Liver (tissue), 7 donors: ENCODE measurements at regions not wholly inside any gene's neighbourhood (a gene's known extent, or its start where the extent isn't known, plus 50 kb on each side); places are given as distances from the start of the nearest gene placed in this dataset.
"Not testable (repeated sequence)": the region's sequence is repeated elsewhere in the genome, so short reads cannot be mapped to it uniquely, and the experiment has no call there.

Experiments
- DNase-seq: peaks from one replicate; pipeline ENCODE4 v3.0.0-alpha.2; 2017; ENCODE audit warnings: low spot score
- H3K27ac ChIP-seq, 2 donors: one replicate each; pipeline ENCODE4 v1.7.0; 2013; ENCODE audit warnings: inconsistent platforms in 2 of 2, low read length in 2 of 2, control low read depth in 1 of 2, low read depth in 1 of 2, mild to moderate bottlenecking in 1 of 2
- H3K27me3 ChIP-seq, 4 donors: one replicate each; pipeline versions ENCODE4 v1.6.1 to v1.7.0; 2013; ENCODE audit warnings: low read length in 3 of 4, inconsistent platforms in 1 of 4, mild to moderate bottlenecking in 1 of 4, moderate library complexity in 1 of 4; ENCODE audit not compliant: control insufficient read depth in 4 of 4, insufficient read depth in 4 of 4
- H3K36me3 ChIP-seq, 4 donors: one replicate each; pipeline versions ENCODE4 v1.6.1 to v1.7.0; 2013; ENCODE audit warnings: low read length in 3 of 4, mild to moderate bottlenecking in 3 of 4, low read depth in 1 of 4, moderate library complexity in 1 of 4; ENCODE audit not compliant: control insufficient read depth in 4 of 4, insufficient read depth in 3 of 4
- H3K4me1 ChIP-seq, 4 donors: one replicate each; pipeline versions ENCODE4 v1.6.1 to v1.7.0; 2013; ENCODE audit warnings: low read length in 3 of 4, mild to moderate bottlenecking in 3 of 4, moderate library complexity in 1 of 4; ENCODE audit not compliant: control insufficient read depth in 4 of 4, insufficient read depth in 4 of 4
- H3K4me3 ChIP-seq, 3 donors: one replicate each; pipeline versions ENCODE4 v1.6.1 to v1.7.0; 2013; ENCODE audit warnings: low read length in 3 of 3, control low read depth in 1 of 3, low read depth in 1 of 3, mild to moderate bottlenecking in 1 of 3
- H3K9ac ChIP-seq, 2 donors: one replicate each; pipeline ENCODE4 v1.7.0; 2013; ENCODE audit warnings: low read length in 2 of 2, mild to moderate bottlenecking in 2 of 2, moderate library complexity in 2 of 2, control low read depth in 1 of 2, low read depth in 1 of 2
- H3K9me3 ChIP-seq, 4 donors: one replicate each; pipeline versions ENCODE4 v1.6.1 to v1.7.0; 2013; ENCODE audit warnings: low read length in 3 of 4; ENCODE audit not compliant: control insufficient read depth in 4 of 4
- FOXA1 ChIP-seq: IDR thresholded peaks from 2 replicates; pipeline ENCODE4 v1.6.1; 2016; ENCODE audit warnings: antibody characterized with exemption
- FOXA2 ChIP-seq: IDR thresholded peaks from 2 replicates; pipeline ENCODE4 v1.6.1; 2016; ENCODE audit warnings: antibody characterized with exemption
- GABPA ChIP-seq, 2 donors: IDR thresholded peaks in 1 of 2; conservative IDR thresholded peaks in 1 of 2; 2 replicates each; pipeline ENCODE4 v1.6.1; 2016; ENCODE audit warnings: antibody characterized with exemption in 2 of 2, mild to moderate bottlenecking in 1 of 2, moderate library complexity in 1 of 2
- HNF4A ChIP-seq, 2 donors: conservative IDR thresholded peaks; 2 replicates each; pipeline ENCODE4 v1.6.1; 2016; ENCODE audit warnings: antibody characterized with exemption in 2 of 2, mild to moderate bottlenecking in 2 of 2
- SP1 ChIP-seq: IDR thresholded peaks from 2 replicates; pipeline ENCODE4 v1.6.1; 2018; ENCODE audit warnings: antibody characterized with exemption, mild to moderate bottlenecking
- WGBS: extraction: QIAGEN DNeasy Blood & Tissue Kit; methylation state at CpG from one replicate; pipeline ENCODE4 v1.1.7; 2013; 5-methylcytosine and 5-hydroxymethylcytosine counted together
- TF ChIP-seq, protein P1 (sequence below): IDR thresholded peaks from 2 replicates; pipeline ENCODE4 v1.6.1; 2016; ENCODE audit warnings: antibody characterized with exemption
- TF ChIP-seq, protein P2 (sequence below): IDR thresholded peaks from 2 replicates; pipeline ENCODE4 v1.6.1; 2016; ENCODE audit warnings: antibody characterized with exemption
- TF ChIP-seq, protein P3 (sequence below): IDR thresholded peaks from 2 replicates; pipeline ENCODE4 v1.6.1; 2016; ENCODE audit warnings: antibody characterized with exemption, mild to moderate bottlenecking
- donor health status: healthy.
- donor health status: healthy.
- donor health status: healthy.
- donor health status: healthy.

DNA sequence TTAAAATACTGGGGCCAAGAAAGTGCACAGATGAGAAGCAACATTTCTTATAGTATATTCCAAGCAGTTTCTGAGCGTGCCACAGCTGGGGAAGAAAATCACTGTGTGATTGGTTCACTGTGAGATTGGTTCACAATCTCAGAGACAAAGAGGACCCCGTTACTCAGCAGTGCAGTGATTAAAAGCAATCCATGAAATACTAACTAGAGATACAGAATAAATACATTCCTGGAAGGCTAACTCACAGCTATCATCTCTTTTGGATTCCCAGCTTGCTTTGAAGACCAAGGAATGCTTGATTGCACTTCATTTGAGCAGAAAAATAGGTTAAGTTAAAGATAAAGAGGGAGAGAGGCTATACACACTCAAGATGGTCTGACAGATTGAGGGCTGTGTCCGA lies 132.1 kb upstream of the RAPGEF2 start:
- Histone ChIP-seq H3K36me3 (no peaks in the 10 kb centered on the region), H3K4me1 (no peaks in the 10 kb centered on the region), H3K27ac (no peak overlapping the region), H3K4me3 (no peak overlapping the region), H3K27me3 (no peaks in the 10 kb centered on the region), H3K9me3 (no peaks in the 10 kb centered on the region), H3K9ac (no peak overlapping the region)
- no peak for TF ChIP-seq FOXA1
- WGBS, result 86% methylated on average over 3 of the region's 3 CpGs
- no peak for DNase-seq

DNA sequence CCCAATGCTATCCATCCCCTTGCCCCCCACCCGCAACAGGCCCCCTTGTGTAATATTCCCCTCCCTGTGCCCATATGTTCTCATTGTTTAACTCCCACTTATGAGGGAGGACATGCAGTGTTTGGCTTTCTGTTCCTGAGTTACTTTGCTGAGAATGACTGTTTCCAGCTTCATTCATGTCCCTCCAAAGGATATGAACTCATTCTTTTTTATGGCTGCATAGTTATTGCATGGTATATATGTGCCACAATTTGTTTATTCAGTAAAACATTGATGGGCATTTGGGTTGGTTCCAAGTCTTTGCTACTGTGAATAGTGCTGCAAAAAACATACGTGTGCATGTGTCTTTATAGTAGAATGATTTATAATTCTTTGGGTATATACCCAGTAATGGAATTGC lies 128.4 kb upstream of the RAPGEF2 start:
- H3K9me3 ChIP-seq, H3K4me1 ChIP-seq, H3K36me3 ChIP-seq, H3K4me3 ChIP-seq, H3K27me3 ChIP-seq, H3K9ac ChIP-seq, DNase-seq, H3K27ac ChIP-seq: not testable (repeated sequence)
- WGBS, result 90% methylated on average over 2 of the region's 2 CpGs

DNA sequence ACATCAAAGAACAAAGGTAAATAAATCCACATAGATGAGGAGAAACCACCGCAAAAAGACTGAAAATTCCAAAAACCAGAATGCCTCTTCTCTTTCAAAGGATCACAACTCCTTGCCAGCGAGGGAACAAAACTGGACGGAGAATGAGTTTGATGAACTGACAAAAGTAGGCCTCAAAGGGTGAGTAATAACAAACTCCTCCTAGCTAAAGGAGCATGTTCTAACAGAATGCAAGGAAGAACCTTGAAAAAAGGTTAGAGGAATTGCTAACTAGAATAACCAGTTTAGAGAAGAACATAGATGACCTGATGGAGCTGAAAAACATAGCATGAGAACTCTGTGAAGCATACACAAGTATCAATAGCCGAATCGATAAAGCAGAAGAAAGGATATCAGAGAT lies 122.2 kb upstream of the RAPGEF2 start:
- DNase-seq, H3K4me1 ChIP-seq, H3K27me3 ChIP-seq, H3K4me3 ChIP-seq, H3K27ac ChIP-seq, H3K9ac ChIP-seq, H3K36me3 ChIP-seq, H3K9me3 ChIP-seq: not testable (repeated sequence)
- WGBS, result 98% methylated on average over 5 of the region's 5 CpGs

DNA sequence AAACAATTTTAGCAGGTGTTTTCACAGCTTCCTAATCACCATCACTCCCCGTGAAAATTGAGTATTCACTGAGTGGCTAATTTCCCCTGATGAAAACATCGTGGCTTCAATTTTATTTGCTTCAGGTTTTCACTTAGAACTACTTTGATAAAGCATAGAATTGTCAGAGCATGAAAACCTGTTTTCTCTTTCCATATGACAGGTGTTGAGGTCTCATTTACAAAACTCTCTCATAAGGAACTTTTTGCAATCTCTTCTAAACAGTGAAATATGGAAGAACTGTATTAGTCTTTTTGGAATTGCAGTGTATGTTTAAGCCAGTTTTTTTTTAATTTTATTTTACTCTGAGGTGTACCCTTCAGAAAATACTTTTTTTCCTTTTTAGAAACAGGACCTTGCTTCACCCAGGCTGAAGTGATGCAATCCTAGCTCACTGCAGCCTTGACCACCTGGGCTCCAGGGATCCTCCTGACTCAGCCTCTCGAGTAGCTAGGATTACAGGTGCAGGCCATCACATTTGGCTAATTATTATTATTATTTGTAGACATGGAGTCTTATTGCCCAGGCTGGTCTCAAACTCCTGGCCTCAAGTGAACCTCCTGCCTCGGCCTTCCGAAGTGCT lies 111.2 kb upstream of the RAPGEF2 start:
- TF ChIP-seq, protein P1, sequence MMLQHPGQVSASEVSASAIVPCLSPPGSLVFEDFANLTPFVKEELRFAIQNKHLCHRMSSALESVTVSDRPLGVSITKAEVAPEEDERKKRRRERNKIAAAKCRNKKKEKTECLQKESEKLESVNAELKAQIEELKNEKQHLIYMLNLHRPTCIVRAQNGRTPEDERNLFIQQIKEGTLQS, result no peak
- TF ChIP-seq, protein P2, sequence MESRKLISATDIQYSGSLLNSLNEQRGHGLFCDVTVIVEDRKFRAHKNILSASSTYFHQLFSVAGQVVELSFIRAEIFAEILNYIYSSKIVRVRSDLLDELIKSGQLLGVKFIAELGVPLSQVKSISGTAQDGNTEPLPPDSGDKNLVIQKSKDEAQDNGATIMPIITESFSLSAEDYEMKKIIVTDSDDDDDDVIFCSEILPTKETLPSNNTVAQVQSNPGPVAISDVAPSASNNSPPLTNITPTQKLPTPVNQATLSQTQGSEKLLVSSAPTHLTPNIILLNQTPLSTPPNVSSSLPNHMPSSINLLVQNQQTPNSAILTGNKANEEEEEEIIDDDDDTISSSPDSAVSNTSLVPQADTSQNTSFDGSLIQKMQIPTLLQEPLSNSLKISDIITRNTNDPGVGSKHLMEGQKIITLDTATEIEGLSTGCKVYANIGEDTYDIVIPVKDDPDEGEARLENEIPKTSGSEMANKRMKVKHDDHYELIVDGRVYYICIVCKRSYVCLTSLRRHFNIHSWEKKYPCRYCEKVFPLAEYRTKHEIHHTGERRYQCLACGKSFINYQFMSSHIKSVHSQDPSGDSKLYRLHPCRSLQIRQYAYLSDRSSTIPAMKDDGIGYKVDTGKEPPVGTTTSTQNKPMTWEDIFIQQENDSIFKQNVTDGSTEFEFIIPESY, result no peak
- TF ChIP-seq GABPA (IDR thresholded peaks at IDR 0.05 in 1 of 2, conservative IDR thresholded peaks at IDR 0.05 in 1 of 2) (no peak), FOXA2 (no peak), SP1 (no peak), HNF4A (conservative IDR thresholded peaks at IDR 0.05) (no peak), FOXA1 (no peak)
- TF ChIP-seq, protein P3, sequence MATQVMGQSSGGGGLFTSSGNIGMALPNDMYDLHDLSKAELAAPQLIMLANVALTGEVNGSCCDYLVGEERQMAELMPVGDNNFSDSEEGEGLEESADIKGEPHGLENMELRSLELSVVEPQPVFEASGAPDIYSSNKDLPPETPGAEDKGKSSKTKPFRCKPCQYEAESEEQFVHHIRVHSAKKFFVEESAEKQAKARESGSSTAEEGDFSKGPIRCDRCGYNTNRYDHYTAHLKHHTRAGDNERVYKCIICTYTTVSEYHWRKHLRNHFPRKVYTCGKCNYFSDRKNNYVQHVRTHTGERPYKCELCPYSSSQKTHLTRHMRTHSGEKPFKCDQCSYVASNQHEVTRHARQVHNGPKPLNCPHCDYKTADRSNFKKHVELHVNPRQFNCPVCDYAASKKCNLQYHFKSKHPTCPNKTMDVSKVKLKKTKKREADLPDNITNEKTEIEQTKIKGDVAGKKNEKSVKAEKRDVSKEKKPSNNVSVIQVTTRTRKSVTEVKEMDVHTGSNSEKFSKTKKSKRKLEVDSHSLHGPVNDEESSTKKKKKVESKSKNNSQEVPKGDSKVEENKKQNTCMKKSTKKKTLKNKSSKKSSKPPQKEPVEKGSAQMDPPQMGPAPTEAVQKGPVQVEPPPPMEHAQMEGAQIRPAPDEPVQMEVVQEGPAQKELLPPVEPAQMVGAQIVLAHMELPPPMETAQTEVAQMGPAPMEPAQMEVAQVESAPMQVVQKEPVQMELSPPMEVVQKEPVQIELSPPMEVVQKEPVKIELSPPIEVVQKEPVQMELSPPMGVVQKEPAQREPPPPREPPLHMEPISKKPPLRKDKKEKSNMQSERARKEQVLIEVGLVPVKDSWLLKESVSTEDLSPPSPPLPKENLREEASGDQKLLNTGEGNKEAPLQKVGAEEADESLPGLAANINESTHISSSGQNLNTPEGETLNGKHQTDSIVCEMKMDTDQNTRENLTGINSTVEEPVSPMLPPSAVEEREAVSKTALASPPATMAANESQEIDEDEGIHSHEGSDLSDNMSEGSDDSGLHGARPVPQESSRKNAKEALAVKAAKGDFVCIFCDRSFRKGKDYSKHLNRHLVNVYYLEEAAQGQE, result no peak
- Histone ChIP-seq H3K27ac (no peak overlapping the region), H3K9me3 (no peaks in the 10 kb centered on the region), H3K4me3 (no peak overlapping the region), H3K36me3 (no peaks in the 10 kb centered on the region), H3K4me1 (peaks cover 0 to 13% (median 10%) of the 10 kb centered on the region in 4 donors), H3K27me3 (no peaks in the 10 kb centered on the region), H3K9ac (no peak overlapping the region)
- DNase-seq, result no peak
- WGBS, result 93% methylated on average over 5 of the region's 5 CpGs
